Lower lobe of right lung (tissue), 2 donors: ENCODE measurements at regions not wholly inside any gene's neighbourhood (a gene's known extent, or its start where the extent isn't known, plus 50 kb on each side); places are given as distances from the start of the nearest gene placed in this dataset.

Experiments
- ATAC-seq, 2 donors: fragments of 200-7000 bp; cut with Tn5 transposase; one replicate each; pipeline ENCODE4 v1.9.1; 2020 to 2022; ENCODE audit warnings: mild to moderate bottlenecking in 2 of 2, moderate library complexity in 2 of 2
- DNase-seq: peaks from one replicate; pipeline ENCODE4 v3.0.0-alpha.2; 2020
- H3K27ac ChIP-seq: fragments of 200-600 bp; one replicate; pipeline ENCODE4 v1.8.0; 2022
- H3K27me3 ChIP-seq: fragments of 200-600 bp; one replicate; pipeline ENCODE4 v1.8.0; 2022; ENCODE audit warnings: low read depth
- H3K36me3 ChIP-seq: fragments of 200-600 bp; one replicate; pipeline ENCODE4 v1.8.0; 2022; ENCODE audit warnings: mild to moderate bottlenecking
- H3K4me1 ChIP-seq: fragments of 200-600 bp; one replicate; pipeline ENCODE4 v1.8.0; 2022
- H3K4me3 ChIP-seq: fragments of 200-600 bp; one replicate; pipeline ENCODE4 v1.8.0; 2022; ENCODE audit warnings: mild to moderate bottlenecking
- H3K9me3 ChIP-seq: fragments of 200-600 bp; one replicate; pipeline ENCODE4 v1.8.0; 2022
- CTCF ChIP-seq: fragments of 200-600 bp; IDR thresholded peaks from one replicate; pipeline ENCODE4 v1.8.0; 2022; ENCODE audit warnings: antibody characterized with exemption, mild to moderate bottlenecking
- intact Hi-C: fragments of 100-400 bp; cut with DNase I; formaldehyde crosslinking; loops from one replicate; pipeline ENCODE4 v1.11.0; 2022
- donor health status: DM: no; HTN: yes; CAD: no; lungs with severe emphysema.

- Histone ChIP-seq H3K4me1 (peaks cover 6% of the 10 kb centered on the region), H3K27ac (no peak overlapping the region), H3K27me3 (no peaks in the 10 kb centered on the region), H3K4me3 (no peak overlapping the region), H3K36me3 (no peaks in the 10 kb centered on the region), H3K9me3 (no peaks in the 10 kb centered on the region)
- ATAC-seq (no peak), DNase-seq (no peak)
- intact Hi-C loops = no loop called here
- TF ChIP-seq CTCF = no peak
Measured at GRCh38 chr1:232560940-232561339, 69.0 kb downstream of the SIPA1L2 start.

- DNase-seq = no peak
- no peaks in the 10 kb centered on the region for H3K27me3 ChIP-seq
- no peak overlapping the region for H3K27ac ChIP-seq
- H3K4me1 ChIP-seq = peaks cover 20% of the 10 kb centered on the region
- H3K4me3 ChIP-seq = no peak overlapping the region
- no peak for TF ChIP-seq CTCF
- no peaks in the 10 kb centered on the region for H3K36me3 ChIP-seq
- intact Hi-C loops = no loop called here
- no peak for ATAC-seq
- H3K9me3 ChIP-seq = no peaks in the 10 kb centered on the region
Measured at GRCh38 chr1:232558954-232559353, 71.0 kb downstream of the SIPA1L2 start.

- intact Hi-C loops = no loop called here
- H3K27me3 ChIP-seq = no peaks in the 10 kb centered on the region
- H3K4me1 ChIP-seq = peaks cover 31% of the 10 kb centered on the region
- no peaks in the 10 kb centered on the region for H3K9me3 ChIP-seq
- H3K27ac ChIP-seq = no peak overlapping the region
- ATAC-seq (no peak), DNase-seq (no peak)
- no peak for TF ChIP-seq CTCF
- H3K36me3 ChIP-seq = no peaks in the 10 kb centered on the region
- H3K4me3 ChIP-seq = no peak overlapping the region
Measured at GRCh38 chr1:232557502-232558191, 72.3 kb downstream of the SIPA1L2 start.

- Histone ChIP-seq H3K9me3 (no peaks in the 10 kb centered on the region), H3K4me3 (no peak overlapping the region), H3K36me3 (no peaks in the 10 kb centered on the region), H3K27ac (no peak overlapping the region), H3K4me1 (peaks cover 33% of the 10 kb centered on the region), H3K27me3 (no peaks in the 10 kb centered on the region)
- intact Hi-C loops = no loop called here
- no peak for ATAC-seq
- no peak for DNase-seq
- TF ChIP-seq CTCF = no peak
Measured at GRCh38 chr1:232557096-232557495, 72.8 kb downstream of the SIPA1L2 start.

GRCh38 chr1:232556351-232556750, 73.6 kb downstream of the SIPA1L2 start:
- no peak overlapping the region for H3K4me3 ChIP-seq
- TF ChIP-seq CTCF = no peak
- H3K4me1 ChIP-seq = peaks cover 33% of the 10 kb centered on the region
- H3K27me3 ChIP-seq = no peaks in the 10 kb centered on the region
- H3K36me3 ChIP-seq = no peaks in the 10 kb centered on the region
- DNase-seq (no peak), ATAC-seq (no peak)
- intact Hi-C loops = no loop called here
- H3K9me3 ChIP-seq = no peaks in the 10 kb centered on the region
- H3K27ac ChIP-seq = no peak overlapping the region
